Neuron (in vitro differentiated cells): ENCODE measurements at regions not wholly inside any gene's neighbourhood (a gene's known extent, or its start where the extent isn't known, plus 50 kb on each side); places are given as distances from the start of the nearest gene placed in this dataset.

Experiments used
- H2AFZ ChIP-seq: one replicate; pipeline ENCODE4 v1.6.1; 2013; ENCODE audit warnings: low read depth, mild to moderate bottlenecking, inconsistent platforms, low read length, moderate library complexity
- H3K27me3 ChIP-seq: one replicate; pipeline ENCODE4 v1.6.1; 2013; ENCODE audit warnings: low read length; ENCODE audit not compliant: insufficient read depth
- H3K36me3 ChIP-seq: one replicate; pipeline ENCODE4 v1.6.1; 2013; ENCODE audit warnings: low read length; ENCODE audit not compliant: insufficient read depth
- H3K4me1 ChIP-seq: one replicate; pipeline ENCODE4 v1.6.1; 2013; ENCODE audit warnings: low read length; ENCODE audit not compliant: insufficient read depth
- H3K4me3 ChIP-seq: 2 replicates; pipeline ENCODE4 v1.5.1; 2013; ENCODE audit warnings: mild to moderate bottlenecking, low read length, moderate library complexity
- H3K9me3 ChIP-seq: one replicate; pipeline ENCODE4 v1.6.1; 2013; ENCODE audit warnings: low read length

DNA sequence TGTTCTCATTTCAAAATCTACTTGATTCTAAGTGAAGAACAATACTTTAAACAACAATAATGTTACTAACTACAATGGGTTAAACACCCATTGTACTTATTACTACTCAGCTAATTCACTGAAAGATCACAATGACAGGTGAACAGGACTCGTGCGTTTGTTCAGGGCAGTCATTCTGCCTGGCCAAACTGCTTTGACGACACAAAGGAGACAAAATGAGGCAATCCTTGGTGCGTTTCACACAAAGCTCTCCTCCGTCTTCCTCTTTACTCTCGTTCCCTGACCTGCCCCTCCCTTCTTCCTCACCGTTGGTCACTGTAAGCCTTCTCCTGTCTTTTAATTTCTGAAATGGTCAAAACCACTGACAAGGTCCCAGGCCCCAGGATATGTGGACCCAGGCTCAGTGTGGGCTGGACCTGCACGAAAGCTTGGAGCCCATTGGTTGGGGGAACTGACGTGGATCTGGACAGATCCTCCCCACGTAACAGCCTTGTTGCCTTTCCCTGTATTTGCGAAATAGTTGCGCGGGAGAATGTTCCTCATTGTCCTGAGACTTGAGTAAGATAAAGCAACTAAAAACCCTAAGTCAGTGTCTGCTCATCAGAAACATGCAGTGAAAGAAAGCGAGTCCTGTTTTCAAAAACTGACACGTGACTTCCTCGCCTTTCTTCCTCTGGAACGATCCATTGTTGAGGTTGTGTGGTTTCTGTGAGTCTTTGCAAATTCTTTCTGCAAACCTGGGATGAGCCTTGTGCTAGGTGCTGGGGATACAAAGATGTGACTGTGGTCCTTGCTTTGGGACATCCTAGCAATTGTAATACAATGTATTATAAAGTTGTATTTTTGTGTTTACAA, 147.1 kb upstream of the RGMA start:
- Histone ChIP-seq H2AFZ (no peak overlapping the region), H3K27me3 (no peaks in the 10 kb centered on the region), H3K4me1 (no peaks in the 10 kb centered on the region), H3K4me3 (no peak overlapping the region), H3K9me3 (peaks cover 5% of the 10 kb centered on the region), H3K36me3 (no peaks in the 10 kb centered on the region)

DNA sequence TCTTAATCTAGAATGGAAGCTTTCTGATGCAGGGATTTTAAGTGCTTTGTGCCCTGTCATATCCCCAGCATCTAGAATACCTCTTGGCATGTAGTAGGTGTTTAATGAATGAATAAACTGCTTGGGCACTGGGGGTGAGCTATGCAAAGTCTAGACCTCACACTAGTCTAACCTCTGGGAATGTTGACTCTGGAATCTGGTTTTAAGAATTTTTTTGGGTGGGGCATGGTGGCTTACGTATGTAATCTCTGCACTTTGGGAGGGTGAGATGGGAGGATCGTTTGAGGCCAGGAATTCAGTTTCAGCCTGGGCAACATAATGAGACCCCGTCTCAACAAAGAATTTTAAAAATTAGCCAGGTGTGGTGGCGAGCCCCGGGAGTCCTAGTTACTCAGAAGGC, 146.3 kb upstream of the RGMA start:
- Histone ChIP-seq H2AFZ (no peak overlapping the region), H3K27me3 (no peaks in the 10 kb centered on the region), H3K9me3 (peaks cover 8% of the 10 kb centered on the region), H3K36me3 (no peaks in the 10 kb centered on the region), H3K4me3 (no peak overlapping the region), H3K4me1 (no peaks in the 10 kb centered on the region)

DNA sequence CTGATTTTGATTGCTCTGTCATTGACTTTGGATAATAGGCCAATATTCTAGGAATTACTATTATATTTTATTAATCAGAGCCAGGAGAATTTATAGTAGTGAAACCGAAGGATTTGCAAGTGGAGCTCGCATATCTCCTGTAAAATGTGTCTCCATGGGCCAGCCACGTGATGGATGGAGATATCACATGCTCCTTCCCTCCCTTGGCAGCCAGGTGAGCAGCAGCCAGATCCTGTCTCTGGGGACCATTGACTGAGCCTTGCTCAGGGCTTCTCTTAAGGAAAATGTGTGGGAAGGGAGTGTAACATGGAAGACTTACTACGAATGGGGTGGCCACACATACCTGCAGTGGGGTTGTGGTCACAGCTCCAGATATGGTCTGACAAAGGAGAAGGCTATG, 144.7 kb upstream of the RGMA start:
- no peaks in the 10 kb centered on the region for H3K4me1 ChIP-seq
- no peaks in the 10 kb centered on the region for H3K27me3 ChIP-seq
- peaks cover 5% of the 10 kb centered on the region for H3K9me3 ChIP-seq
- H3K4me3 ChIP-seq: no peak overlapping the region
- H2AFZ ChIP-seq: no peak overlapping the region
- no peaks in the 10 kb centered on the region for H3K36me3 ChIP-seq

DNA sequence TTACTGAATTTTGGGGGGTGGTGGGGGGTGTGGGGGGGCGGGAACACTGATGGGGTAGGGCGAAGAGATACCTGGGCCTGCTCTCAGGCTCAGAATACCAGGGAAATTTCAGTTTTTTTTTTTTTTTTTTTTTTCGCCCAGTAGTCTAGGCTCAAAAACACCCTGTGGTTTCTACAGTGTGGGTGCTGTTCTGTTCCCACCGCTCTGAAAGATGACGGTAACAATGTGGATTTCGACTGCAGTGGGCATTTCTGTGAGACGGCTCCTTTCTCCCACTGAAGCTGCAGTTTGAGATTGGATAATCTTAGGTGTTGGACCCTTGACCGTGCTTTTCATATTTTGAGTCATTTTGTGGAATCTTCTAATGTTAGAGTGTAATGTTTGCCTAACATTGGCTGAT, 143.8 kb upstream of the RGMA start:
- H3K9me3 ChIP-seq: peaks cover 5% of the 10 kb centered on the region
- H3K27me3 ChIP-seq: no peaks in the 10 kb centered on the region
- no peak overlapping the region for H3K4me3 ChIP-seq
- H3K4me1 ChIP-seq: no peaks in the 10 kb centered on the region
- no peak overlapping the region for H2AFZ ChIP-seq
- no peaks in the 10 kb centered on the region for H3K36me3 ChIP-seq

DNA sequence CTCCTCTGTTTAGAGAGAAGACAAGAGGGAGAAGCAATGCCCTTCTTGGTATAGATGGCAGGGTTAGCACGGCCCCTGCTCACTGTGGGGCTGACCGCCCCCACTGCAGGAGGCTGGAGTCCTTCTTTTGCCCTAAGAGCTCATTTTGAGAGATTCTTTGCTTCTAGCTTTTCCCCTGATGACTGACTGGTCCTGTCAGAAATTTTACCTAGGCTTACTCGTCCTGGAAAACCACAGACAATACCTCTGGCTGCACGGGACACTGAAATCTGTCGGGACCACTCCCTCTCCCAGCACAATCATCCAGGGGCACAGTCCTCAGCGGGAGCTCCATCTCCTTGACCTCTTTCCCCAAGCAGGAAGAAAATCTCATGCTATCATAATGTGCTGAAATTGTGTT, 143.0 kb upstream of the RGMA start:
- Histone ChIP-seq H2AFZ (no peak overlapping the region), H3K9me3 (peaks cover 5% of the 10 kb centered on the region), H3K36me3 (no peaks in the 10 kb centered on the region), H3K27me3 (no peaks in the 10 kb centered on the region), H3K4me3 (no peak overlapping the region), H3K4me1 (no peaks in the 10 kb centered on the region)

GRCh38 chr15:93231261-93231925, 142.4 kb upstream of the RGMA start:
- Histone ChIP-seq H2AFZ (no peak overlapping the region), H3K9me3 (peaks cover 5% of the 10 kb centered on the region), H3K4me1 (no peaks in the 10 kb centered on the region), H3K27me3 (no peaks in the 10 kb centered on the region), H3K4me3 (no peak overlapping the region), H3K36me3 (no peaks in the 10 kb centered on the region)

DNA sequence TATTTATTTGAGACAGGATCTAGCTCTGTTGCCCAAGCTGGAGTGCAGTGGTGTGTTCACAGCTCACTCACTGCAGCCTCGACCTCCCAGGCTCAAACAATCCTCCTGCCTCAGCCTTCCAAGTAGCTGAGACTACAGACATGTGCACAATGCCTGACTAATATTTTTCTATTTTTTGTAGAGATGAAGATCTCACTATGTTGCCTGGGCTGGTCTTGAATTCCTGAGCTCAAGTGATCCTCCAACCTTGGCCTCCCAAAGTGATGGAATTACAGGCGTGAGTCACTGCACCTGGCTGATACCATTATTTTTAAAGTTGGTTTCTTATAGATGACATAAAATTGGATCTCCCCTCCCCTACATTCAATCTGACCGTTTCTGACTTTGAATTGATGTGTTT, 139.5 kb upstream of the RGMA start:
- H3K4me3 ChIP-seq: no peak overlapping the region
- no peaks in the 10 kb centered on the region for H3K4me1 ChIP-seq
- H3K36me3 ChIP-seq: no peaks in the 10 kb centered on the region
- H2AFZ ChIP-seq: no peak overlapping the region
- no peaks in the 10 kb centered on the region for H3K27me3 ChIP-seq
- peaks cover 3% of the 10 kb centered on the region for H3K9me3 ChIP-seq

DNA sequence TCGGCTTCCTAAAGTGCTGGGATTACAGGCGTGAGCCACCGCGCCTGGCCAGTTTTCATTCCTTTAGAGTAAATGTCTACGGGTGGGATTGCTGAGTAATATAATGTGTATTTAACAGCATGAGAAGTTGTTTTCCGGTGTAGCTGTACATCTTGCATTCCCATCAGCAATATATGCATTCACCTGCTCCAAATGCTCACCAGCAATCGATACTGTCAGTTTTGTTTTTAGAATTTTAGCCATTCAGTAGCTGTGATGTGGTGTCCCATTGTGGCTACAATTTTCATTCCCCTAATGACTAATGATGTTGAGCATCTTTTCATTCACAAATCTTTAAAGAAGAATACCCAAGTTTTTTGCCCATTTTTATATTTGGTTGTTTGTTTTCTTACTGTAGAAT, 134.8 kb upstream of the RGMA start:
- no peaks in the 10 kb centered on the region for H3K4me1 ChIP-seq
- peaks cover 3% of the 10 kb centered on the region for H3K9me3 ChIP-seq
- no peaks in the 10 kb centered on the region for H3K27me3 ChIP-seq
- H2AFZ ChIP-seq: no peak overlapping the region
- no peaks in the 10 kb centered on the region for H3K36me3 ChIP-seq
- no peak overlapping the region for H3K4me3 ChIP-seq

- Histone ChIP-seq H3K36me3 (no peaks in the 10 kb centered on the region), H3K9me3 (peaks cover 3% of the 10 kb centered on the region), H2AFZ (no peak overlapping the region), H3K4me1 (no peaks in the 10 kb centered on the region), H3K4me3 (no peak overlapping the region), H3K27me3 (no peaks in the 10 kb centered on the region)
Measured at GRCh38 chr15:93221759-93222158, 132.7 kb upstream of the RGMA start.

- H3K4me1 ChIP-seq: no peaks in the 10 kb centered on the region
- peaks cover 3% of the 10 kb centered on the region for H3K9me3 ChIP-seq
- no peaks in the 10 kb centered on the region for H3K36me3 ChIP-seq
- no peaks in the 10 kb centered on the region for H3K27me3 ChIP-seq
- no peak overlapping the region for H3K4me3 ChIP-seq
- H2AFZ ChIP-seq: no peak overlapping the region
Measured at GRCh38 chr15:93219859-93220420, 130.9 kb upstream of the RGMA start.

- H3K36me3 ChIP-seq: no peaks in the 10 kb centered on the region
- H3K27me3 ChIP-seq: no peaks in the 10 kb centered on the region
- H2AFZ ChIP-seq: no peak overlapping the region
- peaks cover 6% of the 10 kb centered on the region for H3K9me3 ChIP-seq
- H3K4me1 ChIP-seq: no peaks in the 10 kb centered on the region
- no peak overlapping the region for H3K4me3 ChIP-seq
Measured at GRCh38 chr15:93217343-93217742, 128.3 kb upstream of the RGMA start.

- Histone ChIP-seq H3K4me3 (no peak overlapping the region), H3K9me3 (peaks cover 11% of the 10 kb centered on the region), H3K36me3 (no peaks in the 10 kb centered on the region), H2AFZ (no peak overlapping the region), H3K4me1 (no peaks in the 10 kb centered on the region), H3K27me3 (no peaks in the 10 kb centered on the region)
Measured at GRCh38 chr15:93214106-93214505, 125.1 kb upstream of the RGMA start.

DNA sequence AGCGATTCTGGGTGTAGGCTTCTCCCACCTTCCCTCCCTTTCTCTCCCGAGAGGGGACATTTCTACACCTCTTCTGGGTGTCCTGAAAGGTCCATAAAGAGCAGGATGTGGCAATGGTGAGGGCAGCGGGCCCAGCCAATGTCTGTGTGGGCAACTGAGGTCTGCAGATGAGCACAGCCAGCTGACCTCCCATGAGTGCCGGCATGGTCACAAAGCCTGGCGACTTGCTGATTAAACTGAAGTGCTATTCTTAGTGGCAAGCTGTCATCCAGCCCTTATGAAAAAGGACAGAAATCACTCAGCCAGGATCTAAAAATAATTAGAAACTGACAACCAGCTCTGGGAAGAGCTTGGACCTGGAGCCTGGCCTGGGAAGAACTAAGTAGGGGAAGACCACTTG, 124.3 kb upstream of the RGMA start:
- no peaks in the 10 kb centered on the region for H3K27me3 ChIP-seq
- no peak overlapping the region for H2AFZ ChIP-seq
- peaks cover 11% of the 10 kb centered on the region for H3K9me3 ChIP-seq
- no peaks in the 10 kb centered on the region for H3K4me1 ChIP-seq
- no peak overlapping the region for H3K4me3 ChIP-seq
- no peaks in the 10 kb centered on the region for H3K36me3 ChIP-seq
